ENCODE measurements at regions not wholly inside any gene's neighbourhood (a gene's known extent, or its start where the extent isn't known, plus 50 kb on each side); places are given as distances from the start of the nearest gene placed in this dataset.
"Not testable (repeated sequence)": the region's sequence is repeated elsewhere in the genome, so short reads cannot be mapped to it uniquely, and the experiment has no call there.

DNA sequence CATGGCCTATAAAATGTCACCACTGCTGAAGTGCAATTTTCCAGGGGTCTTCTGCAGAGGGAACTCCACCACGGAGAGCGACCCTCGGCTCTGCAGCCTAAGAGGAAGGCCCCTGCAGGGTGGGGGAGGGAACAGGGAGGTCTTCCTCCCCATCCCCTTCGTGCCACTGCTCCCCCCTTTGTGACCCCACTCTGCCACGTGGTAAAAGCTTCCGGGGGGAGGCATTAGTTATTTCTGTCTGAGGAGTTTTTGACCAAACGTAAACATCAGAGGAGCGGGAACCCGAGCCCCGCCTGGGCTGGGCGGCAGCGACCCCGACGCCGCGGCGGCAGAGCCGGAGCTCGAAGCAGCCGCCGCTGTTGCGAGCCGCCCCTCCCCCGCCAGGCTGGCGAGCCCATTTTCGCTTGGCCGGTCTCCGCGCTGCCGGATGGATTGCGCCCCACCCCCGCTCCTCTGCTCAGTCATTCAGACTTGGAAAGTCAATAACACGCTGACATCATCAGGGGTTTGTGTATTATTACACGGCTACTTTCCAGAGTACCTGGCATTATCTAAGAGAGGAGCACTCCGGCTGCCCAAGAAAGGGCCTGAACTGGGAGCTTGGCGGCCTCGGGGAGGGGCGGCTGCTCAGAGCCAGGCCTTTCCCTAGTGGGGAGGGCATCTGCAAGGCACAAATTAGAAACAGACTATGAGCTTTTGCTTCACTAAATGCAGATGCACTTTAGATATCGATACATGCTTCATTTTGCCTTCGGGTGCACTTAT is 162.5 kb upstream of the TBL1XR1 start:
- no peak for TF ChIP-seq SPI1 (IDR thresholded peaks at IDR 0.05; ENCODE audit: low read depth, low read length)
- peak; percentile 47 for TF ChIP-seq PAX5 (IDR thresholded peaks at IDR 0.05; ENCODE audit: insufficient read depth, low read length, severe bottlenecking)
- TF ChIP-seq POLR2AphosphoS5 (IDR thresholded peaks at IDR 0.05; ENCODE audit: low read depth, low read length): no peak
- TF ChIP-seq POLR2A (IDR thresholded peaks at IDR 0.05; ENCODE audit: low read depth, low read length): no peak
- no peak for TF ChIP-seq TAF1 (IDR thresholded peaks at IDR 0.05; ENCODE audit: low read depth, low read length)
- TF ChIP-seq POU2F2 (IDR thresholded peaks at IDR 0.05; ENCODE audit: low read depth, low read length): peak; percentile 69; the same call in 1 of the 2 replicates
- FAIRE-seq (peak; percentile 93), DNase-seq (ENCODE audit: insufficient read length, low spot score) (peak; percentile 58)

DNA sequence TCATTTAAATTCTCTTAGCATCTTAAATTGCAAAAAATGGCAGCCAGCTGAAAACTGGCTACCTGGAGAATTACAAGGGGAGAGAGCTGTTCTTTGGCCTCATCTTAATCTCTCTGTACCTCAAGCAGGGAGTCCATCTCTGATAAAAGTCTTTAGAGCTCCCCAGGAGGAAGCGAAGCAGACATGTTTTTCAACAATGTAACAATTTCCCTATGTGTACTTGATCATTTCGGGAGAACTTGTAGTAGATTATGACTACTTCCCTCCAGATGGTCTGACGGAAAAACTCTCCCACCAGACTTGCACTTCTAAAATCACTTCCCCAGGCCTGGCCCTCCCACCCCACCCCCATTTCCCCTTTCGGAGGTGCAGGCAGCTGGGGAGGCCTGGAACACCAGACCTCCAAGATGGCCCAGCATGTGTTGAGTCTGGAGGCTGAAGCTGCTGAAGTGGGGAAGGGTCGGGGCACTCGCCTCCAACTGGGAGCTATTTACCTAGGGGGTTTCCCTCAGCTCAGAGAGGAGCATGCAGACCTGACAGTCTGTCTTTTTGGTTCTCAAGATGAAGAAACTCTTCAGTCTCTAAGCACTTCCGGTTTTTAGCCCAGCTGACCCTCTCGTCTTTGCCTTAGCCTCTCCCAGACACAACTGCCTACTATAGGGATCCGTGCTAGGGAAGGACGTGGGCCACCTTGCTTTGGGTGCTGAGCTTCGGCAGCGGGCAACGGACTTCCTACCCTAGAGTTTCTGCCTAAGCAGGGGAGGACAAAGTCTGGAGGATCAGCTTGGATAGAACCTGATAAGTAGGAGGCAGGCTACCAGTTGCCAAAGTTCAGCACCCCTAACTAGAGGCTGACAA is 164.0 kb upstream of the TBL1XR1 start:
- DNase-seq (ENCODE audit: insufficient read length, low spot score) (no peak), FAIRE-seq (no peak)
- peak; percentile 82 for TF ChIP-seq SPI1 (IDR thresholded peaks at IDR 0.05; ENCODE audit: low read depth, low read length)
- no peak for TF ChIP-seq POLR2A (IDR thresholded peaks at IDR 0.05; ENCODE audit: low read depth, low read length)

DNA sequence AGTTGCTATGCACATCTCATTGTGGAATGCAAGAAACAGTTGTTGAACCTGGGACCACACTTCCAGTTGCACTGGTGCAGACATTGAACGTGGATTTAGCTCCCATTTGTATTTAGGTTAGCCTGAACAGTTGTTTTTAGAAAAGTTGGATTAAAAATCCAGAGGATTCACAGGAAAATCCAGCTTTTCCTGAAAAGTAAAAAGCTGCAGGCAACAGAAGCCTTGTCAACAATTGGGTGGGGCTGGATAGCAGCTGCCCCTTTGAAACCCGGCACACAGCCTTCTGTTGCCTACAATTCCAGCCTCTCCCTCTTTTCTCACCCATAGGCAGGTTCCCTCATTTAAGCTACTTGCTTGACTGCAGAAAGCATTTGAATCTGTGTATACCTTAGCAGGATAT is 165.3 kb upstream of the TBL1XR1 start:
- FAIRE-seq (no peak), DNase-seq (ENCODE audit: insufficient read length, low spot score) (no peak)
- no peak for TF ChIP-seq SPI1 (IDR thresholded peaks at IDR 0.05; ENCODE audit: low read depth, low read length)
- TF ChIP-seq POU2F2 (IDR thresholded peaks at IDR 0.05; ENCODE audit: low read depth, low read length): no peak
- TF ChIP-seq POLR2AphosphoS5 (IDR thresholded peaks at IDR 0.05; ENCODE audit: low read depth, low read length): no peak
- no peak for TF ChIP-seq POLR2A (IDR thresholded peaks at IDR 0.05; ENCODE audit: low read depth, low read length)
- no peak for TF ChIP-seq TAF1 (IDR thresholded peaks at IDR 0.05; ENCODE audit: low read depth, low read length)
- no peak for TF ChIP-seq PAX5 (IDR thresholded peaks at IDR 0.05; ENCODE audit: insufficient read depth, low read length, severe bottlenecking)

DNA sequence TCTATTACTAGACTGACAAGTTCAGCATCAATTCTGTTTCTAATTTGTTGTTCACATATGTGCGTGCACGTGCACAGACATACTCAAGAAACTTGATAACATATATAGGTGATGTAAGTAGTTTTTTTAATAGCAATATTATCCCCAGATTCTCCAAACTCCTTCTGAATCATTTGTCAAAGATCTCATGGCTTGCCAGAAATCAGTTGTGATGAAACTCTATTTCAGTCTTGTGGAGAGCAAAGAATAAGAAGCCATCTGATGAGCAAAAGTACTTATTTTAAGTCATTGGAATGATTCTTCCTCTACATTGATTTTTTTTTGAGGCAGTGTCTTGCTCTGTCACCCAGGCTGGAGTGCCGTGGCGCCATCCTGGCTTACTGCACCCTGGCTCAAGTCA is 167.0 kb upstream of the TBL1XR1 start:
- no peak for DNase-seq (ENCODE audit: insufficient read length, low spot score)
- TF ChIP-seq POLR2AphosphoS5 (IDR thresholded peaks at IDR 0.05; ENCODE audit: low read depth, low read length): no peak
- no peak for TF ChIP-seq TAF1 (IDR thresholded peaks at IDR 0.05; ENCODE audit: low read depth, low read length)
- TF ChIP-seq POLR2A (IDR thresholded peaks at IDR 0.05; ENCODE audit: low read depth, low read length): no peak
- TF ChIP-seq POU2F2 (IDR thresholded peaks at IDR 0.05; ENCODE audit: low read depth, low read length): no peak
- TF ChIP-seq SPI1 (IDR thresholded peaks at IDR 0.05; ENCODE audit: low read depth, low read length): no peak
- no peak for TF ChIP-seq PAX5 (IDR thresholded peaks at IDR 0.05; ENCODE audit: insufficient read depth, low read length, severe bottlenecking)
- no peak for FAIRE-seq

DNA sequence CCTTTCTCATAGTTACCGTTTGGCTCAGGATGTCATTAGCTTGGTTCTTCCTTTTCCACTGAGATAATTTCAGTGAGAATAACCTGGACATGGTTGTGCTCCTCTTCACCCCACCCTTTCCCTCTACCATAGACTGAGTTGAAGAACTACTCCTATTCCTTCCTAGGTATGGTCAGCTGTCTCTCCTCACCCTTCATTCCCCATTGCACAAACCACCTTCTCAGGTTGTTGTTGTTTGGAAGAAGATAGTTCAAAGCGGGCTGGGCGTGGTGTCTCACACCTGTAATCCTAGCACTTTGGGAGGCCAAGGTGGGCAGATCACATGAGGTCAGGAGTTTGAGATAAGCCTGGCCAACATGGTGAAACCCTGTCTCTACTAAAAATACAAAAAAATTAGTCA is 168.0 kb upstream of the TBL1XR1 start:
- FAIRE-seq: not testable (repeated sequence)

DNA sequence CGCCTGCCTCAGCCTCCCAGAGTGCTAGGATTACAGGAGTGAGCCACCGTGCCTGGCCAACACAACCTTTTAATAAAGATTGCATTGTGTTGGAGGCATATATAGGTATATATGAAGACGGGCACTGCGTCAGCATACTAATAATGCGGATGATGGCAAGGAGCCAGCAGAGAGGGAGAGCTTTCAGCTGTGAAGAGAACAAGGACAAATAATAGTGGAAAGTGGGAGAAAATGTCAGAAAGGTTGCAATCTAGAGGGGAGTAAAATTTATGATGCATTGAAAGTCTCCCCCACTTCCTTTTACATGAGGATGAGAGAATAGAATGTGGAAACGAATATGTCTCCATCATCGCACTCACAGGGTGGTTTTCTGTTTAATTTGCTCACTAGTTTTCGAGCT is 170.5 kb upstream of the TBL1XR1 start:
- DNase-seq (ENCODE audit: insufficient read length, low spot score) (no peak), FAIRE-seq (no peak)
- no peak for TF ChIP-seq POLR2A (IDR thresholded peaks at IDR 0.05; ENCODE audit: low read depth, low read length)
- TF ChIP-seq SPI1 (IDR thresholded peaks at IDR 0.05; ENCODE audit: low read depth, low read length): no peak
- TF ChIP-seq PAX5 (IDR thresholded peaks at IDR 0.05; ENCODE audit: insufficient read depth, low read length, severe bottlenecking): no peak
- TF ChIP-seq POU2F2 (IDR thresholded peaks at IDR 0.05; ENCODE audit: low read depth, low read length): no peak
- TF ChIP-seq TAF1 (IDR thresholded peaks at IDR 0.05; ENCODE audit: low read depth, low read length): no peak
- TF ChIP-seq POLR2AphosphoS5 (IDR thresholded peaks at IDR 0.05; ENCODE audit: low read depth, low read length): no peak

More for the DNA sequence above, 168.0 kb upstream of the TBL1XR1 start:
- DNase-seq (ENCODE audit: insufficient read length, low spot score): not testable (repeated sequence)

DNA sequence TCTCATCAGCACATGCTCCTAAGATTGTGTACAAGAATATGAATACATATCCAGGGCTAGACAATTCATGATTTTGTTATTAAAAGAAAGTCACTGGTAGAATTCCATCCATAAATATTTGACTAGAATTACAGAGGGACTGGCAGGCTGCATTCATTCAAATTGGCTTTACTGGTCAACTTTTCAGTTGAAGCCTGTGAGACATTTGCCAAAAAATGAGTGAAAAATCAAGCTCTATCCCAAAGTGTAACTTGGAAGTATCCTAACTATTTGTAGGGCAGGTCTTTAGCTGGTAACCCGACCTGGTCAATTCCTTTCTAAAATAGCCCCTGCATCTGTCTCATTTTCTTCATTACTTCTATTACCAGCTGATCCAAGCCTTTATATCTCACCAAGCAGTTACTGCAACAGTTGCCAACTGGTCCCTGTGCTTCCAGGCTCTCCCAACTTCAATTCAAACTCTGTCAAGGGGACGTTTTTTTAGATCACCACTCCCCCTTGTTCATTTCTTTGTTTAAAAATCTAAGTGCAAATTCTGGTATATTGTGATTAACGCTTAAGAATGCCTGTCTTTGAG is 173.1 kb upstream of the TBL1XR1 start:
- no peak for TF ChIP-seq POLR2AphosphoS5 (IDR thresholded peaks at IDR 0.05; ENCODE audit: low read depth, low read length)
- TF ChIP-seq POU2F2 (IDR thresholded peaks at IDR 0.05; ENCODE audit: low read depth, low read length): no peak
- no peak for TF ChIP-seq TAF1 (IDR thresholded peaks at IDR 0.05; ENCODE audit: low read depth, low read length)
- TF ChIP-seq POLR2A (IDR thresholded peaks at IDR 0.05; ENCODE audit: low read depth, low read length): no peak
- no peak for TF ChIP-seq SPI1 (IDR thresholded peaks at IDR 0.05; ENCODE audit: low read depth, low read length)
- TF ChIP-seq PAX5 (IDR thresholded peaks at IDR 0.05; ENCODE audit: insufficient read depth, low read length, severe bottlenecking): no peak
- FAIRE-seq: no peak
- DNase-seq (ENCODE audit: insufficient read length, low spot score): no peak

DNA sequence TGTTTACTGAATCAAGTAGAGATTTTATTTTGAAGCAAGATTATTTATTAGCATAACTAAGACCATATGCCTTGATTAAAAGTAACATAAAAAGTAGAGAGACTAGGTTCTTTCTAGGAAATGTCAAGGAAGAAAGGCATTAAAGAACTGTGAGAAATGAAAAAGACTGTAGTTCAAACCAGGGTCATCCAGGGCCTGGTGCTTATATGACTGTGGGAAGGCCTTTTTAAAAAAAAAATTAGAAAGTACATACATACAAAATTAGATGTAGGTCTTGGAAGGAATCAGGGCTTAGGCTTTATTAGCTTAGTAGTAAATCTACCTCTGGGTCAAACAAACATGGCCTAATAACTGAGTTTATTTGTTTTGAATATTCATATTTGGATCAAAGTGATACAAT is 173.9 kb upstream of the TBL1XR1 start:
- DNase-seq (ENCODE audit: insufficient read length, low spot score) (no peak), FAIRE-seq (no peak)
- TF ChIP-seq POLR2AphosphoS5 (IDR thresholded peaks at IDR 0.05; ENCODE audit: low read depth, low read length) (no peak), POU2F2 (IDR thresholded peaks at IDR 0.05; ENCODE audit: low read depth, low read length) (no peak), POLR2A (IDR thresholded peaks at IDR 0.05; ENCODE audit: low read depth, low read length) (no peak), SPI1 (IDR thresholded peaks at IDR 0.05; ENCODE audit: low read depth, low read length) (no peak), TAF1 (IDR thresholded peaks at IDR 0.05; ENCODE audit: low read depth, low read length) (no peak), PAX5 (IDR thresholded peaks at IDR 0.05; ENCODE audit: insufficient read depth, low read length, severe bottlenecking) (no peak)

DNA sequence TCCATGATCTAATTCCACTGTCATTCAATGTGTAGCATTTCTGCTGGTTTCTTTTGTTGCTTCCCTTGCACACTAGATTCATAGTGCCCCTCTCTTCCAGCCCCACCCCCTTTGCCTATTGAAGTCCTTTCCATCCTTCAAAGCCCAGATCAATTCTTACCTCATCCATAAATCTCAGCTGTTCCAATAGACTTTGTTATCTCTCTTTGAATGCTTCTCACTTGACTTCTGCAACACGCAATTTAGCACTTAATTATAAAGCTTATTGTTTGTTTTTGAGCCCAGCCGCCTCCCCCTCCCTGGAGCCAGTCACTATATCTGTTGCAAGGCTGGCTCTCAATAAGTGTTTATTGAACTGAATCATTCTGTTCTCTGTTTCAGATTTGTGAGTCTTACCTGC is 174.6 kb upstream of the TBL1XR1 start:
- FAIRE-seq (no peak), DNase-seq (ENCODE audit: insufficient read length, low spot score) (no peak)
- TF ChIP-seq POLR2AphosphoS5 (IDR thresholded peaks at IDR 0.05; ENCODE audit: low read depth, low read length) (no peak), POU2F2 (IDR thresholded peaks at IDR 0.05; ENCODE audit: low read depth, low read length) (no peak), PAX5 (IDR thresholded peaks at IDR 0.05; ENCODE audit: insufficient read depth, low read length, severe bottlenecking) (no peak), SPI1 (IDR thresholded peaks at IDR 0.05; ENCODE audit: low read depth, low read length) (no peak), TAF1 (IDR thresholded peaks at IDR 0.05; ENCODE audit: low read depth, low read length) (no peak), POLR2A (IDR thresholded peaks at IDR 0.05; ENCODE audit: low read depth, low read length) (no peak)

All from GM12891 (cell line).